ENCODE measurements at regions not wholly inside any gene's neighbourhood (a gene's known extent, or its start where the extent isn't known, plus 50 kb on each side); places are given as distances from the start of the nearest gene placed in this dataset.

- DNase-seq: peak; percentile 0
These were observed 201.3 kb upstream of the GNPDA2 start for GRCh38 chr4:44927399-44928380.

- no peak for DNase-seq
These were observed 190.1 kb upstream of the GNPDA2 start for GRCh38 chr4:44916411-44916810.

- no peak for DNase-seq
These were observed 188.4 kb upstream of the GNPDA2 start for GRCh38 chr4:44914748-44915147.

DNA sequence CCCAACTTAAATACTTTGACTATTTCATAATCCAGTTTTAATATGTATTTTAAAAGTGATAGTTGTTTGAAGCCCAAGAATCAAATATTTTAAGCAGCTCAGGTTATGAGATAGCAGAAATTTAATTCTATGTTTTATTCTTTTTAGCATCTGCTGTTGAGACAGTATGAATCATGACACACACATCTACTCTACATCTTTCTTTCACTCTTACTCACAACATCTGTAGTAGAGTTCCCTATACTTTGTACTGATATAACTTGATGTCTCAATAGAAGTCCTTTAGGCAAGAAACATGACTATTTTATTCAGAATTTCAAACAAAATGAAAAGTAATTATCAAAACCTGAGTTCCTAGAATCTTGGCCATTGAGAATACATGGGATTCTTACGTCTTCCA, 187.9 kb upstream of the GNPDA2 start:
- no peak for DNase-seq

DNA sequence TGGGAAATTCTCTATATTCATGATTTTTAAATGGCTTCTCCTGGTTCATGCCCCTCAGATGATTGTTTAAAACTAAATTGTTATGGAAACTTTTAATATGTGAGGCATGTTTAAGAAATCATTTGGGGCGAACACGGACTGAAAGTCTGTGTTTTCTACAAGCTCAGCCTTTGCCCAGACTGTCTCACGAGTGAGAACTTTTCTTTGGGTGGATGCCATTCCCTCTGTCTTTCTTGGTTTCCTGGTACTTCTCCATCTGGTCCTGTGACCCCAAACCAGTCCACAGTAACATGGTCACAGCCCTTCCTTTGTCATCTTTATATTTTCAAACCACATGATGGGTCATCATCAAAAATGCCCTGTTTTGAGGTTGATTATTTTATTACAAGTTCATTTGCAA, 186.6 kb upstream of the GNPDA2 start:
- no peak for DNase-seq

DNA sequence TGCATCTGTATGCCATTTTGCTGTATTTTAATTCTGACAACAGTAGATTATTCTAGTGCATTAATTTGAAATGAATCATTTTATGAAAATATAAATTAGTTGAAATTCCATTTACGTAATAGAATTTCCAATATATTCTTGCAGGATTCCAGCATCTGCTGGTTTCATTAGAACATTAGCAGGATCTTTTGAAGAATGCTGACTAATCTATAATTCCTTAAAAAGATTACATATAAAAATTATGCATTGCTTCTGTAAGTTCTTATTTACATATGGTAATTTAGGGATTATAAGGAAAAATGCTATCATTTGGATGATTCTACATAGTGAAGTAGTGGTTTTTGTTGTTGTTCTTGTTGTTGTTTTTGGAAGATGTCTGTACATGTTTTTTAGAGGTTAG, 182.2 kb upstream of the GNPDA2 start:
- DNase-seq: no peak

GRCh38 chr4:44872246-44872645, 145.9 kb upstream of the GNPDA2 start:
- DNase-seq: no peak

GRCh38 chr4:44871133-44871532, 144.8 kb upstream of the GNPDA2 start:
- DNase-seq: no peak

- no peak for DNase-seq
These were observed 143.6 kb upstream of the GNPDA2 start for GRCh38 chr4:44869985-44870384.

- DNase-seq: no peak
These were observed 143.0 kb upstream of the GNPDA2 start for GRCh38 chr4:44869222-44869882.

DNA sequence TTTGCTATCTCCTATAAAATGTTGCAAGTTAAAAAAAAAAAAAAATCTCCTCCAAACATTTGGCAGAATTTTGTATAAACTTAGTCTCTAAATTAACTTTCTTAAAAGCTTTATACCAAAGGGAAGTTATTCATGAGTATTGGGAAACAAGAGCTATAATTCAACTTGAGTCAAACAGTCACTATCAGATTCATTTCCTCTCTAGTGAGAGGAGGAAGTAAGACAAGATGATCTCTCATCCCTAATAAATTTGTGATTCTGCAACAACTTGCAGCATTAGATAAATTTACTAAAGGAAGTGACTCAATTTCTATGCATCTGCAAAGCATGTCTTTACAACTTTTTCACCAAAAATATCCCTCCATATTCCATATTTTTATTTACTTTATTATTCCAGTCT, 135.4 kb upstream of the GNPDA2 start:
- DNase-seq: no peak

DNA sequence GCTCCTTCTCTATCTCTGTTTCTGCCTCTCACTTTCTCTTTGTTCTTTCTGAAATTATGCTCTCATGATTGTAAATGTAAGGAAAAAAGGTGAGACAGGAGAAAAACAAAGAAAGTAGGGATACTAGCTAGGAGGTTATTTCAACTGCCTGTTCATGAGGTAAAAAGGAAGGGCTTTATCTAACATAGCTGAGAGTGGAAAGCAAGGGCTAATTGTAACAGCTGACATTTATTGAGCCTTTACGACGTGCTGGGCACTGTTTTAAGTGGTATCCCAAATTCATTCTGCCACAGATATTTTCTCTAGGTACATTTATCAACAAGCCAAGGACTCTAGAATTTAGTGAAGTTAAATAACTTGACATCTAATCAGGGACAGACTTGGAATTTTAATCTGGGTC, 133.1 kb upstream of the GNPDA2 start:
- DNase-seq: no peak

GRCh38 chr4:44848466-44848865, 122.1 kb upstream of the GNPDA2 start:
- DNase-seq: no peak

- no peak for DNase-seq
These were observed 119.6 kb upstream of the GNPDA2 start for GRCh38 chr4:44845993-44846392.

DNA sequence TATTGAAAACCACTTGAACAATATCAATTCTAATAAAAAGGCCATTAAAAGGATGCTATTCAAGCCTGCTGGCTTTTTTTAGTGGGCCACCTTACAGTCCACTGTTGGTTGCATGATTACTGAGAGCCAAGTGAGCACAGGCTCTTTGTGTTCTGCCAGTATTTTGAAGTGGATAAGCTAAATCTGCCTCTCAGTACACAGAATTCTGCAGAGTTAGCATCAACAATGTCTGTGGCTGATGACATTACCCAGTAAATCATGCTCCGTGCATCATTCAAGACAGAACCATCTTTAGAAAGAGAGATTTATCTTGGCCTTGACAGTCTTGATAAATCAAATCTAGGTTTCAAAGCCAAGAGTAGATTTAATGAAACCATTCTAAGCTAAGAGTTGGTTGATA, 119.0 kb upstream of the GNPDA2 start:
- DNase-seq: no peak

DNA sequence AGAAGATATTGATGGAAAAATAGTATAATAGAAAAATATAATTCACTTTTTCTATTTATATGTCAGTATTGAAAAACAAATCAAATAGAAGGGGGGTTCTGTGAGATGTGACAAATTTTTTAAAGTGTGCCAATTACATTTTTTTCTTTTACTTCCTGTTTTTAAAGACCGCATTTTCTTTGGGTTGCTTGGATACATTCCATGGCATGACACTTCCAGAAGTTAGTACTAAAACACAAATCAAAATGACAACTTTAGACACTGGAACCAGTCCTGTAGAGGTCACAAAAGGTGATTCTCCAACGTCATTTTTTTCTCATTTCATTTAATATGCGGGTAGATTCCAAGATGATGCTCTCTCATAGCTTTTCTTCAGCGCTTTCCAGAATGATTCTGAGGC, 116.2 kb upstream of the GNPDA2 start:
- DNase-seq: no peak

DNA sequence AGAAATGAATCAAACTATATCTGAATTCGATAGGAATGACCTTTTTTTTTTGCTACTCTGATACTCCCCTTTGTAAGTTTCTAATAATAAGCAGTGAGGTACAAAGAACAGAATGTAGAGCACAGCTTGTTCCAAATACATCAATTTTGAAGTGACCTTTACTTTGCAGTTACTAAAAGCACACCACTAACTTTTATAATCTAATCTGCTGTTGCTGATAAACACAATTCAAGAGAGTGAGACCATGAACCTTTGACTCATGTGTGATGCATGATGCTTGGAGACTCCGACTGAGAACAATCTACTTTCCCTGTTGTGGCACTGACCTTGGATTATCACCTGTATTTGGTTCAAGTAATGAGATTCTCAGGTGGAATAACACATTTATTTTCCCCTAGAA, 91.6 kb upstream of the GNPDA2 start:
- DNase-seq: no peak

GRCh38 chr4:44806071-44806470, 79.7 kb upstream of the GNPDA2 start:
- no peak for DNase-seq

DNA sequence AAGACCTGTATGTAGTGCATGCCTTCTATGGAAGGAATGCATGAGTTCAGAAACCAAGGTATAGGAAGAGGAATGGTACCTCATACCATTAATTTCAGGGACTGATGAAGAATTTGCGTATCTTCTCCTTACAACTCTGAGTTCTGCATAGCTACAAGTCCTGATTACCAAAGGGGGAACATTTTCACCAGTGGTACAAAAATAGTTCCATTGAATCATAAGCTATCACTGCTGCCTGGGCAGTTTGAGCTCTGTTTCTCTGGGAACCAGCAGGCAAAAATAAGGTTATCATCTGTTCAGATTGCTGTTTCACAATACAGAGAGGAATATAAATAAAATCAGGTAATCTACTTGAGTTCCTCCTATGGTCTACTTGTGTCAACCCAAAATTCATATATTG, 77.9 kb upstream of the GNPDA2 start:
- no peak for DNase-seq

- no peak for DNase-seq
These were observed 75.0 kb upstream of the GNPDA2 start for GRCh38 chr4:44801384-44801783.

- no peak for DNase-seq
These were observed 65.5 kb upstream of the GNPDA2 start for GRCh38 chr4:44791831-44792230.

- no peak for DNase-seq
These were observed 50.8 kb upstream of the GNPDA2 start for GRCh38 chr4:44777115-44777514.
